T-cell (primary cell): ENCODE measurements at regions not wholly inside any gene's neighbourhood (a gene's known extent, or its start where the extent isn't known, plus 50 kb on each side); places are given as distances from the start of the nearest gene placed in this dataset.

Source experiments
- ATAC-seq, 4 experiments: fragments of 200-7000 bp in 3 of 4; fragments of 150-1000 bp in 1 of 4; cut with Tn5 transposase; replicated peaks in 1 of 4; 1 replicate in 3 of 4; 2 replicates in 1 of 4; pipeline ENCODE4 v1.10.0; 2021; ENCODE audit warnings: moderate library complexity in 3 of 4, mild to moderate bottlenecking in 2 of 4, moderate number of reproducible peaks in 1 of 4
- CTCF ChIA-PET, 2 donors: fragments of 300-600 bp; sonication (Branson Sonifier 250); formaldehyde crosslinking; loops; one replicate each; lab custom pipeline; 2022; ENCODE audit warnings: antibody characterized with exemption in 2 of 2; lab: Charles Lee
- POLR2A ChIA-PET, 2 donors: fragments of 300-600 bp; sonication (Branson Sonifier 250); formaldehyde crosslinking; loops; one replicate each; lab custom pipeline; 2022; ENCODE audit warnings: antibody characterized with exemption in 2 of 2; lab: Charles Lee
- DNase-seq, 35 experiments: peaks; one replicate each; pipeline versions ENCODE4 v3.0.0 to v3.0.0-alpha.2; 2013 to 2023
- H3K27ac ChIP-seq: one replicate; pipeline ENCODE4 v1.5.1; 2013; ENCODE audit warnings: low read length
- H3K27me3 ChIP-seq, 2 experiments: replicated peaks in 1 of 2; 1 replicate in 1 of 2; 2 replicates in 1 of 2; pipeline versions ENCODE4 v1.6.1 to v1.7.0; 2013; ENCODE audit warnings: low read length in 1 of 2, mixed read lengths in 1 of 2; ENCODE audit not compliant: control insufficient read depth in 2 of 2, insufficient read depth in 2 of 2; ENCODE audit errors: extremely low read depth in 1 of 2
- H3K36me3 ChIP-seq, 2 donors: 1 replicate in 1 of 2; 2 replicates in 1 of 2; pipeline versions ENCODE4 v1.6.1 to v1.7.0; 2013; ENCODE audit warnings: low read length in 1 of 2; ENCODE audit not compliant: control insufficient read depth in 2 of 2, insufficient read depth in 1 of 2; ENCODE audit errors: extremely low read depth in 1 of 2
- H3K4me1 ChIP-seq, 2 experiments: 1 replicate in 1 of 2; 2 replicates in 1 of 2; pipeline versions ENCODE4 v1.6.1 to v1.7.0; 2013; ENCODE audit warnings: low read length in 2 of 2, mixed read lengths in 1 of 2; ENCODE audit not compliant: insufficient read depth in 2 of 2, control insufficient read depth in 1 of 2; ENCODE audit errors: extremely low read depth in 1 of 2
- H3K4me3 ChIP-seq, 2 donors: 1 replicate in 1 of 2; 2 replicates in 1 of 2; pipeline versions ENCODE4 v1.5.1 to v1.7.0; 2013; ENCODE audit warnings: mild to moderate bottlenecking in 2 of 2, low read length in 1 of 2, moderate library complexity in 1 of 2; ENCODE audit not compliant: control insufficient read depth in 1 of 2; ENCODE audit errors: extremely low read depth in 1 of 2
- H3K9me3 ChIP-seq: 2 replicates; pipeline ENCODE4 v1.7.0; 2013
- H3K27ac Mint-ChIP-seq, 2 donors: one replicate each; pipeline ENCODE4 v1.8.0; 2020 to 2021; ENCODE audit warnings: mild to moderate bottlenecking in 2 of 2, mixed read lengths in 2 of 2
- H3K27me3 Mint-ChIP-seq, 2 donors: one replicate each; pipeline ENCODE4 v1.8.0; 2021 to 2022; ENCODE audit warnings: mixed read lengths in 2 of 2
- H3K36me3 Mint-ChIP-seq: one replicate; pipeline ENCODE4 v1.8.0; 2021; ENCODE audit warnings: mixed read lengths
- H3K4me1 Mint-ChIP-seq, 3 donors: one replicate each; pipeline ENCODE4 v1.8.0; 2020 to 2022; ENCODE audit warnings: mixed read lengths in 3 of 3, mild to moderate bottlenecking in 1 of 3
- H3K4me3 Mint-ChIP-seq, 3 donors: one replicate each; pipeline ENCODE4 v1.8.0; 2020 to 2022; ENCODE audit warnings: mild to moderate bottlenecking in 3 of 3, mixed read lengths in 3 of 3, moderate library complexity in 3 of 3
- H3K9me3 Mint-ChIP-seq, 3 donors: one replicate each; pipeline ENCODE4 v1.8.0; 2020 to 2022; ENCODE audit warnings: mixed read lengths in 3 of 3
- WGBS: methylation state at CpG from one replicate; pipeline ENCODE4 v1.1.5; 2013; ENCODE audit warnings: missing lambda C conversion rate; ENCODE audit not compliant: insufficient coverage; 5-methylcytosine and 5-hydroxymethylcytosine counted together

DNA sequence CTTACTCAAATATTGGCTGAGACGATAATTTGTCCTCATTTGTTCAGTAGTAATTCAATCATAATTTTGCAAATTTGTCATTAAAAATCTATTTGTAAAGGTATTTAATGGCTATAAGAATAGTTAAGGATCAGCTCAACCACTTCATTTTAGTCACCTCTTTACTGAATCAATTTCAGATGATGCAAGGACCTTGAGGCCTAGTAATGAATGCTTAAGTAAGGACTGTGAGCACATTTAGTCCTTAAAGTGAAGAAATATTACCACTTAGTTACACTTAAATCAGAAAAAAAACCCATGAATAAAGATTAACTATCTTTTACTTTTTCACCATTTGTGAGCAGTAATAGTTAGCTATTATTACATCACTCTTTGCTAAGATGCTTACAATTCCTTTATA is 778.9 kb downstream of the CCDC85A start:
- DNase-seq (no peak), ATAC-seq (no peak)
- peaks cover 4 to 25% (median 8%) of the 10 kb centered on the region in 3 donors for H3K9me3 Mint-ChIP-seq
- no peaks in the 10 kb centered on the region for H3K27me3 Mint-ChIP-seq
- no peak overlapping the region for H3K4me3 Mint-ChIP-seq
- Histone ChIP-seq H3K4me3 (no peak overlapping the region), H3K27ac (no peak overlapping the region), H3K36me3 (no peaks in the 10 kb centered on the region), H3K27me3 (no peaks in the 10 kb centered on the region), H3K9me3 (no peaks in the 10 kb centered on the region), H3K4me1 (no peaks in the 10 kb centered on the region)
- H3K36me3 Mint-ChIP-seq, result no peaks in the 10 kb centered on the region
- CTCF ChIA-PET, result no interaction called here
- H3K27ac Mint-ChIP-seq, result no peak overlapping the region
- WGBS, result no CpG with 5 or more reads among the region's 1 CpG
- no peaks in the 10 kb centered on the region for H3K4me1 Mint-ChIP-seq
- POLR2A ChIA-PET, result no interaction called here

DNA sequence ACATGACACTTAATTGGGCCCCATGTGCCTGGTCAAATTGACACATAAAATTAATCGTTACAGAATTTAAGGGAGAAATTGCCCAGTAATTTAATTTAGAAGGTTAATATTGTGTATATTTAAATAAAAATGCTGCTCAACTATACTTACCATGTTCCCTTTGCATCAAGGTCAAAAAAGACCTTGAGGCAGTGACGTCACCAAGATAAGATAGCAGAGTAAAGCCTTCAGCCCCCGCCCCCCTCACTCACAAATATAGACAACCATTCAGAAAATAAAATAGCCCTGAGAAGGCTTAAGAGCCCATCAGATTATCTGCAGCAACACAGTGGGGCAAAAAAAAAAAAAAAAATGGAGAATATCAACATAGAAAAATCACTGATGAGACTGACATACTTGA is 785.7 kb downstream of the CCDC85A start:
- H3K4me1 ChIP-seq, result no peaks in the 10 kb centered on the region
- no peak overlapping the region for H3K4me3 Mint-ChIP-seq
- no peaks in the 10 kb centered on the region for H3K9me3 ChIP-seq
- WGBS, result no CpG with 5 or more reads among the region's 3 CpGs
- POLR2A ChIA-PET, result no interaction called here
- DNase-seq (no peak), ATAC-seq (no peak)
- no peaks in the 10 kb centered on the region for H3K36me3 ChIP-seq
- no peak overlapping the region for H3K4me3 ChIP-seq
- no peaks in the 10 kb centered on the region for H3K4me1 Mint-ChIP-seq
- H3K27me3 ChIP-seq, result no peaks in the 10 kb centered on the region
- CTCF ChIA-PET, result no interaction called here
- H3K9me3 Mint-ChIP-seq, result peaks cover 3 to 26% (median 16%) of the 10 kb centered on the region in 3 donors
- no peaks in the 10 kb centered on the region for H3K36me3 Mint-ChIP-seq
- no peaks in the 10 kb centered on the region for H3K27me3 Mint-ChIP-seq
- no peak overlapping the region for H3K27ac Mint-ChIP-seq
- H3K27ac ChIP-seq, result no peak overlapping the region

DNA sequence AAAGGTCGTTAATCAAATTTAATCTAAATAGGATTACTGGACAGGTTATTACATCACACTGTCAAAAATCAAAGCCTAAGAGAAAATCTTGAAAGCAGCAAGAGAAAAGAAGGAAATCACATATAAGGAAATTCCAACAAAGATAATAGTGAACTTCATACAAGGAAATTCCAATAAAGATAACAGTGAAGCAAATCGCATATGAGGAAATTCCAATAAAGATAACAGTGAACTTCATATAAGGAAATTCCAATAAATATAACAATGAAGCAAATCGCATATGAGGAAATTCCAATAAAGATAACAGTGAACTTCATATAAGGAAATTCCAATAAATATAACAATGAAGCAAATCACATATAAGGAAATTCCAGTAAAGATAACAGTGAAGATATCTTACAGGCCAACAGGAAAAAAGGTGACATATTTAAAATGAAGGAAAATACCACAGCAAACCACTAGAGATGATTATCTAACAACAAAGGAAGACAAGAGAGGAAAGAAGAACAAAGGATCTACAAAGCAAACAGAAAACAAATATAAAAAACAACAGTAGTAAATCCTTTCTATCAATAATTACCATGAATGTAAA is 787.7 kb downstream of the CCDC85A start:
- DNase-seq (no peak), ATAC-seq (no peak)
- POLR2A ChIA-PET, result no interaction called here
- Mint-ChIP-seq H3K27me3 (no peaks in the 10 kb centered on the region), H3K4me3 (no peak overlapping the region), H3K4me1 (no peaks in the 10 kb centered on the region), H3K27ac (no peak overlapping the region), H3K9me3 (peaks cover 3 to 25% (median 20%) of the 10 kb centered on the region in 3 donors), H3K36me3 (no peaks in the 10 kb centered on the region)
- Histone ChIP-seq H3K9me3 (no peaks in the 10 kb centered on the region), H3K36me3 (no peaks in the 10 kb centered on the region), H3K27me3 (no peaks in the 10 kb centered on the region), H3K4me1 (no peaks in the 10 kb centered on the region), H3K4me3 (no peak overlapping the region), H3K27ac (no peak overlapping the region)
- CTCF ChIA-PET, result no interaction called here
- WGBS, result no CpG with 5 or more reads among the region's 3 CpGs

- DNase-seq, result no peak
- Histone ChIP-seq H3K27ac (no peak overlapping the region), H3K4me3 (no peak overlapping the region), H3K36me3 (no peaks in the 10 kb centered on the region), H3K27me3 (no peaks in the 10 kb centered on the region), H3K9me3 (peaks cover 2% of the 10 kb centered on the region), H3K4me1 (no peaks in the 10 kb centered on the region)
- Mint-ChIP-seq H3K9me3 (peaks cover 25 to 46% (median 29%) of the 10 kb centered on the region in 3 donors), H3K4me1 (no peaks in the 10 kb centered on the region), H3K27ac (no peak overlapping the region), H3K36me3 (no peaks in the 10 kb centered on the region), H3K27me3 (no peaks in the 10 kb centered on the region), H3K4me3 (no peak overlapping the region)
- ChIA-PET POLR2A (no interaction called here), CTCF (no interaction called here)
- no CpG with 5 or more reads among the region's 4 CpGs for WGBS
- ATAC-seq, result no peak
Measured at GRCh38 chr2:56981554-56981953, 797.8 kb downstream of the CCDC85A start.

- POLR2A ChIA-PET, result no interaction called here
Measured at GRCh38 chr2:56985609-56986008, 801.8 kb downstream of the CCDC85A start.

GRCh38 chr2:57022496-57022895 is 838.7 kb downstream of the CCDC85A start:
- no peak overlapping the region for H3K27ac ChIP-seq
- no peaks in the 10 kb centered on the region for H3K4me1 ChIP-seq
- H3K36me3 ChIP-seq, result no peaks in the 10 kb centered on the region
- peaks cover 7 to 26% (median 16%) of the 10 kb centered on the region in 3 donors for H3K9me3 Mint-ChIP-seq
- DNase-seq, result no peak
- no peak overlapping the region for H3K4me3 Mint-ChIP-seq
- no peaks in the 10 kb centered on the region for H3K9me3 ChIP-seq
- CTCF ChIA-PET, result no interaction called here
- H3K27ac Mint-ChIP-seq, result no peak overlapping the region
- H3K27me3 Mint-ChIP-seq, result no peaks in the 10 kb centered on the region
- no peak for ATAC-seq
- H3K27me3 ChIP-seq, result no peaks in the 10 kb centered on the region
- H3K36me3 Mint-ChIP-seq, result no peaks in the 10 kb centered on the region
- POLR2A ChIA-PET, result no interaction called here
- H3K4me1 Mint-ChIP-seq, result no peaks in the 10 kb centered on the region
- WGBS, result 82% methylated on average over 2 of the region's 6 CpGs
- H3K4me3 ChIP-seq, result no peak overlapping the region

More at GRCh38 chr2:56985609-56986008, 801.8 kb downstream of the CCDC85A start:
- H3K9me3 Mint-ChIP-seq, result peaks cover 18 to 27% (median 20%) of the 10 kb centered on the region in 3 donors
- Histone ChIP-seq H3K9me3 (no peaks in the 10 kb centered on the region), H3K27me3 (no peaks in the 10 kb centered on the region), H3K4me1 (no peaks in the 10 kb centered on the region), H3K4me3 (no peak overlapping the region), H3K36me3 (no peaks in the 10 kb centered on the region), H3K27ac (no peak overlapping the region)
- CTCF ChIA-PET, result interaction anchor here in 1 of 2 donors (0.6 kb wide), 1 partner anchor 1119 kb away, joined by 3 read pairs; no protein-coding TSS in a partner anchor
- H3K4me1 Mint-ChIP-seq, result no peaks in the 10 kb centered on the region
- H3K27ac Mint-ChIP-seq, result no peak overlapping the region
- DNase-seq, result no peak
- no peak for ATAC-seq
- no peaks in the 10 kb centered on the region for H3K36me3 Mint-ChIP-seq
- H3K27me3 Mint-ChIP-seq, result no peaks in the 10 kb centered on the region
- H3K4me3 Mint-ChIP-seq, result no peak overlapping the region
